Right renal pelvis (tissue), 4 donors: ENCODE measurements at regions not wholly inside any gene's neighbourhood (a gene's known extent, or its start where the extent isn't known, plus 50 kb on each side); places are given as distances from the start of the nearest gene placed in this dataset.

Experiments
- DNase-seq, 4 donors: peaks; one replicate each; pipeline ENCODE4 v3.0.0-alpha.2; 2013; ENCODE audit warnings: low read depth in 4 of 4, low spot score in 3 of 4, missing footprints in 1 of 4

DNA sequence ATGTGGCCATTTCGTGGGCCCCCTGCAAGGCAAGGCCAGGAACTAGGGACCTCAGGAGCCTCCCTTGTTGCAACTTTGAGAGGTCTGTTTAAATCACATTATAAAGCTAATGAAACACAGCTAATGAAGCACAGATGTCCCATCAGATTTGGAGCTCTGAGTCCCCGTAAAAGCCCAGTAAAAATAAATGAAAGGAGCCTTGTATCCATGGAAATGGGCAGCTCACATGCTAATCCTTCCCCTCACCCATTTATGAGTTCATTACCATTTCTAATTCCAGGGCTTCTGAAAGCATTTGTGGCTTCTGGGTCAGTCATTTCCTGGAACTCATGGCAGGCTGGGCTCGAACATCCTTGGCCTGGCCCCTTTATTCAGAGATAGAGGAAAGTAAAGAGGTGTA lies 274.8 kb downstream of the SS18 start:
- DNase-seq, result no peak

DNA sequence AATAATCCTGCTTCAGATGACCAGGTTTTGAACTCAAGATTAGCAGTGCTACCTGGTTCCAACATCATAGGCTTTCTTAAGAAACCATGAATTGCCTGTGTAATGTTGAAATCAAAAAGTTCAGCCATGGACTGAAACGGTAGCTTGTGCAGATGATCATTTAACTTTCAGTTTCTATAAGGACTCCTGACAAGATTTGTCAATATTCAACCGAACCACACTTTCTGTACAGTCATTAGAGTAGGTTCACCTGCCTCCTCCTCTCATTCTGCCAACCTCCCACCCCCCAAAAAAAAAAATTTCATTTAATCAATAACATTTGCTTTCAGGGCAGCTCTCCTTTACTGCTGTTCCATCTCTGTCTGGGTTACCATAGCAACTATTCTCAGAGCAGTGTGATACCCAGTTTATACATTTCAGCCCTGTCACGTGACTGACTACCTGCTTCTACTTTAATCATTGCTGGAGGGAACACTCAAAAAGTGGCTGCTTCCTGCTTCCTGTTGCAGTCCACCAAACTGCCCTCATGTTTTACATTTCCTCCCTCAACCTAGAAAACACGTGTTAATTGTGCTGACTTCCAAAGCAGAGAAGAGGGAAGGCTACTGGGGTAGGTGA lies 275.5 kb downstream of the SS18 start:
- no peak for DNase-seq

DNA sequence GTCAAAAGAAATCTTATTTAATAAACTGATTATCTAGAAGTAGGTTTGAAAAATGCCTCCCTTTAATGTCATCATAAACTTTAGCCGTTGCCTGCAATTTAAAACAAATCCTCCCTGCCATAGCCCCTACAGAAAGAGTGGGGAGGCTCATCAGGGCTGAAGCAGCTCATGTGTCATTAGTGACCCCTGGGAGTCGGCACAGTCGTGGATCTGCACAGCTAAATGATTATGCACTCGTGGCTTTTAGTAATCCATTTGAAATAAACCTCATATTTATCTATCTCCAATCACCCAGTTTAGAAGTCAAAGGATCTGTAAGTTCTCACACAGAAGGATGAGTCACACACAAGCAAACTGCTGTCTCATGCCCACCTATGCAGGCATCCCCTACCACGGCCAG lies 277.3 kb downstream of the SS18 start:
- no peak for DNase-seq

DNA sequence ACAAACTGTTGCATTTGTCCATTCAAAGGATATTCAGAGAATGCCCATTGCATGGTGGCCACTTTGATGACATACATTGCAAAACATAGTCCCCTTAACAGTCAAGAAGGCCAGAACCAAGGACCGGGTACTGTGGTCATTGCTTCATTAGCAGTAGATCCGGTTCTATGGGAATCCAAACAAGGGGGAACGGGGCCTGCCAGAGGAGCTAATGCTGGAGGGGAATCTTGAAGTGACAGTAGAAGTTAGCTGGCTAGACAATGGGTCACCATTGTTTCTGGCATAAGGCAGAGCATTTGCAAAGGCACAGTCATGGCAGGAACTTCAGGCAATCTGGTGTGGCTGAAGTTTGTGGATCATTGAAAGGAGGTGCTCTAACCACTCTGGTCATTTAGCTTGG lies 279.7 kb downstream of the SS18 start:
- DNase-seq, result no peak

DNA sequence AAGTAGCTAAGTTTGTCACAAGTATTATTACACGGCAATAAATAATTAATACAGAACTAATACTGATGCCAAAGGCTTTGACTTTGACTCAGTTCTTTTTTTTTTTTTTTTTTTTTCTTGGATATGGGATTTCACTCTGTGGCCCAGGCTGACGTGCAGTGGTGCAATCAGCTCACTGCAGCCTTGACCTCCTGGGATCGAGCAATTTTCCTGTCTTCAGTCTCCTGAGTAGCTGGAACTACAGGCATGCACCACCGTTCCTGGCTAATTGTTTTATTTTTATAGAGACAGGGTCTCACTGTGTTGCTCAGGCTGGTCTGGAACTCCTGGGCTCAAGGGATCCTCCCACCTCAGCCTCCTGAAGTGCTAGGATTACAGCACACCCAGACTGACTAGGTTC lies 284.5 kb downstream of the SS18 start:
- no peak for DNase-seq

DNA sequence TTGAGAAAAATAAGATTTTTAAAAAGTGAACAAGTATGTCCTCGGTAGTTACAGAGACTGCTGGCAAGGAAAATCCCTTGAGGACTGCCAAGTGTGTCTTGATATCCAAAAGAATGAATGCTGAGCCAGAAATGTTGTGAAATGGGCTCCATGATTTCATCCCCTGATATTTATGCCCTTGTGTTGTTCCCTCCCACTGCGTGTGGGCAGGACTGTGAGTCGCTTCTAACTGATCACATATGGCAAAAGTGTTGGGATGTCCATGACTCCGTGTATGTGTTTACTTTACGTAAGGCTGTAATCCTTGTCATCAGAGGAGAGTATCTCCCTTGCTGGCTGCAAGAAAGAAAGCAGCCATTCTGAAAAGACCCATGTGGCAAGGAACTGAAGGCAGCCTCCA lies 285.1 kb downstream of the SS18 start:
- no peak for DNase-seq

DNA sequence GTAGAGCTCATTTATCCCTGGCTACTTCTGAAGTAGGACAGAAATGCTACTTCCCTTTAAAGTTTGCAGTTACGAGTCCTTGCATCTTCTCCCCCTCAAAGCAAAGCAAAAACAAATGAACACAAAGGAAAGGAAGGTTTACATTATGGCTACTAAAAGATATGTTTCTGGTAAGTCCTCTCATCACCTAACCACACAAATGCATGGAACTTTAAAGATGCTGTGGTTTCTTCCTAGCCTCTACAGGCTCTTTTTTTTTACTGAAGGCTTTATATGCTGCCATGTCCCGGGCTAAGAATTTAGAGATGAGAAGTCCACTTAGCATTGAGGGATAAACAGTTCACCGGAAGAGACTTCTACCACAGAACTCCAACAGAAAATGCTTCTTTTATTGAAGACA lies 291.2 kb downstream of the SS18 start:
- DNase-seq, result no peak

DNA sequence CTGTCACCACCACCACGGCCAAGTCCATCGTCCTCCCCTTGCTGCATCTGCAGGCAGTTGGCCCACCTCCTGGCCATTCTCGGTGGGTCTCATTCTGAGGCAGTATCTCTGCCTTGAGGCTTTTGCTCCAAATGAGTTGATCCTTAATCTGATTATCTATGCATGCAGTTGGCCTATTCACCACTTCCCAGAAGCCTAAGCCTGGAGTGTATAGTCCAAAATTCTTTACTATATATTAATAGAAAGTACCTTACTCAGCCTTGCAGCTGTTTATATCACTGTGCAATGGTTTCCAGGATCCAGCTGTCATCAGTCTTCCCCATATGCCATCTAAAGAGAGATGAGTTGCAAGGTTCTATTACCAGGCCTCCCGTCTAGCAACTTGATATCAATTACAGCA lies 292.4 kb downstream of the SS18 start:
- DNase-seq, result no peak

DNA sequence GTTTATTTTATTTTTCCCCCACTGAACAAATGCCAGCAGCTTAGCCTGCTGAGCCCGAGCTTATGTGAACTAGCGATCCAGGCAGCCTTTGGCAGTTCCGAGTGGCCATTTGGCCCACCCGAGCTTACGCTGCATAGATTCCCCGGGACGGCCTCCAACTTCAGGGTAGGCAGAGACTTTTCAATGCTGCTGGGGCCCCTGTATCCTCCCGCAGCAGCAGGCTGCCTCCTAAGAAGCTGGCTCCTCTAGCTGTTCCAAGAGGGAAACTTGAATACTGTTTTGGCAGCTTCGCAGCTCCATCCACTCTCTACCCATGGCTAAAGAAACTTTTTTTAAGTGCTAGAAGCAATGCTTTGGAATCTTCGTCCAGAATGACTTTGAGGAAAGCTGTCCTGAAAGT lies 295.2 kb downstream of the SS18 start:
- no peak for DNase-seq

DNA sequence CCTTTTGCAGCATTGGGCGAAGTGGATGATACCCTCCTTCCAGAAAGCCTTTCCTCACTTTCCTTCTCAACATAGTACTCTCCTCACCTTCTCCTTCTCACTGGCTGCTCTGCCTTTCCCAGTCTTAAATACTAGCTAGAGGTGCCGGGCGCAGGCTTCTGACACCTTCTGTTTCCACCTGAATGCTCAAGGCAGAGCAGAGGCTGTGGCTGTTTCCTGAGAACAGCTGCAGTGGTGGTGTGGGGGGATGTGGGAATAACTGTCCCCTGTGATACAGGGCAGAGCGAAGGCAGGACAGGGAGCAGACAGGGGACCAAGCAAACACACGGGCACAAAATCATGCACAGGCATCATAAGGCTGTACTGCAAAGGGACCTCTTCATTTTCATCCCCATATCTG lies 303.1 kb downstream of the SS18 start:
- no peak for DNase-seq

DNA sequence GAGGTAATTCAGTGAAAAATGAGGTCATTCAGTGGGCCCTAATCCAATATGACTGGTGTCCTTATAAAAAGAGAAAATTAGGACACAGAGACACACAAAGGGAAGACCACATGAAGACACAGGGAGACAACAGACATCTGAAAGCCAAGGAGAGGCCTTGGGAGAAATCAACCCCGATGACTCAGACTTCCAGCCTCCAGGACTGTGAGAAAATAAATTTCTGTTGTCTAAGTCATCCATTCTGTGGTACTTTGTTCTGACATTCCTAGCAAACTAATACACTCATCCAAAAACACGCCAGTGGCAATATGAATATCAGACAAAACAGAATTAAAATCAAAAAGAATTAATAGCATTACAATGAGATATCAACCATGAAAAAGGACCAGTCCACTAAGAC lies 303.7 kb downstream of the SS18 start:
- no peak for DNase-seq

DNA sequence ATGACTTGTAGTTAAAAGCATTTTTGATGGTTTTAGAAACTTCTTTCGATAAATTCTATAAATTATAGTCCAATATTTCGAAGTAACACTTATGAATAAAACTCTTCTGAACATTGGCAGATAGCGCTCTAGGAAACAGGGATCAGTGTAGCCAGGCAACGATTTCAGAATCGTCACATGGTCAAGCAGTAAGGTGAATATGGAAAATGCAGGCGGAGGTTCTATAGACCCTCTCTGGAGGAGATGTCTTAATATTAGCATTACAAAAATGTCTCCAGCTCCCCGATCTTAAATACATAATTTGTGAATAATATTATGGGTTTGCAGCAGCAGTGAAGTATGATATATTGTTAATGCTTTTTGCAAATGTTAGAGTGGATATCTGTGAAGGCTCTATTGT lies 310.3 kb downstream of the SS18 start:
- DNase-seq, result no peak

DNA sequence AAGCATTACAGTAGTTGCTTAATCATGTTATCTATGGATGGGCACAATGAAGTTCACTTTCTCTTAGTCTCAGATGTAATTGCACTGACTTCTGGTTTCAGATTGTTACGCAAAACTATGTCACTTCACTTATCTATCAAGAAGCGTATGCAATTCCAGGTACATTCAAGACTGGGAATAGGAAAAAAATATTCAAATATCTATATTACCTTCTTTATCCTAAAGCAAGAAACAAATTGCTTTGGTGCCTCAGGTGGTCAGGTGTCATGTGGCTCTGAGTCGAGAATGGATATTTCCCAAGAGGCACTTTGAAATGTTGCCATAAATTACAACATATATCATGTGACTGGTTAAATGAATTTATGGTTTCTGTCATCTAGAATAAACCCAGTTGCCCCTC lies 318.6 kb downstream of the SS18 start:
- no peak for DNase-seq

DNA sequence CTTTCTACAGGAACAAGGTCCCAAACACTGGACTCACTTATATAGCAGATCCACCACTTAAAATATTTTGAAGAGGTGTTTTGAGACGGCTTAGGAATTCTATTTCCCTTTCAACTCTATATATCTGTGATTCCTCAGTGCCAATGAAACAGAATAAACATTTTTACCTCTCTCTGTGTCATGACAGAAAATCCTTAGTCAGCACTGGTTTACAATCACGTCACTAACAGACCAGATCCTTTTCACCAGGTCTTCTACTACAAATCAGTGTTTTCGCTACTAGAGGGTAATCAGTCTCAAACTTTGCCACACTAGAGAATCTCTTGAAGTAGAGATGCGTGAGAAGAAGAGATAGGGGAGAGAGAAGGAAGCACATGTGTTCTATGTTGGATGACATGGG lies 325.6 kb downstream of the SS18 start:
- DNase-seq, result no peak

DNA sequence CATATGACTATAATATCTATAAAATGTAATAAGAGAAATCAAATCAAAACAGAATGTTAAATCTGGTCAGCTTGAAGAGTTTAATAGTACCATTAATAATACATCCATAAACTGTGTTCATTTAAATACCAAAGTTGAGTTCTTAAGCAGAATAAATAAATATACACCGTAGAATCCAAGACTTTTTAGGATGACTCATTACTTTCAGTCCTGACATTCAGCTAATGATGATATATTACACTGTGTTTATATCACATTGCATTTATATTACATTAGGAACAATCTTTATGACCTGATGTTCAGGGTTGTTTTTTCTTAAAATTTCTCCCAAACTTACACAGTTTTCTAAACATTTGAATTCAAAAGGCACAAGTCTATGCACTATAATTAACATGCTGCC lies 331.3 kb downstream of the SS18 start:
- DNase-seq, result no peak

DNA sequence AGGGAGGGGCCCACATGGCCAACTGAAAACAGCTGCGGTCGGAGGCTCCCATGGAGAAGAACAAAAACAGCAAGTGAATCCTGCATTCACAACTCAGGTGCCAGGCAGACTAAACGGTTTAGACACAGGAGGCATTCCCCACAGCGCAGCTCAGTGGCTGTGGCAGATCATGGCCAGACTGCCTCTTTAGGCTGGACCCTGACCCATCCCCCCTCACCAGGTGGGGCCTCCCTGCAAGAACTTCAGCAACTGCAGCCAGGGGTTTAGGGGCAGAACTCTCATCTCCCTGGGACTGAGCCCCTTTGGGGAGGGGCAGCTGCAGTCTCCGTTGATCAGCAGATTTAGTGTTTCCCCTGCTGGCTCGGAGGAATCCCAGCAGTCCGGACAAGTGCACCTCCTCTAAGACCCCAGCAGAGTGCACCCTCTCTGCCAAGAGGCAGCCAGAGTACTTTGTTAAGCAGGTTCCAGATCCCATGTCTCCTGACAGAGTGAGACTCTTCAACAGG lies 346.7 kb downstream of the SS18 start:
- no peak for DNase-seq

DNA sequence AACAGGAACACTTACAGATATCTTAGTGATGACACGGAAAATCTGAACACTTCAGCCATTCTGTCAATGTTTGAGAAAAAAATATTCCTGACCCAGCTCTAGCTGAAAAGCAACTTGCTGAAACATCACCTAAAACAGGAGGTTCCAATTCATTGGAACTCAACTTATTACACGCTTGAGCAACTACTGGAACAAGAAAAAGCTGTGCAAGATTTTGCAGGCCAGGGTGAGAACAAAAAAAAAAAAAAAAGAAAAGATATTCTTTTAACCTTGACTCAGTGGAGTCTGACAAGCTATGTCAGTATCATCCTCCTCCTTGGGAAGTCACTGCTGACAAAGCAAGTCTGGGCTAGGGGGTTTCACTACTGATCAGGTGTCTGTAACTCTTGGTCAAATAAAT lies 351.0 kb downstream of the SS18 start:
- DNase-seq, result no peak

DNA sequence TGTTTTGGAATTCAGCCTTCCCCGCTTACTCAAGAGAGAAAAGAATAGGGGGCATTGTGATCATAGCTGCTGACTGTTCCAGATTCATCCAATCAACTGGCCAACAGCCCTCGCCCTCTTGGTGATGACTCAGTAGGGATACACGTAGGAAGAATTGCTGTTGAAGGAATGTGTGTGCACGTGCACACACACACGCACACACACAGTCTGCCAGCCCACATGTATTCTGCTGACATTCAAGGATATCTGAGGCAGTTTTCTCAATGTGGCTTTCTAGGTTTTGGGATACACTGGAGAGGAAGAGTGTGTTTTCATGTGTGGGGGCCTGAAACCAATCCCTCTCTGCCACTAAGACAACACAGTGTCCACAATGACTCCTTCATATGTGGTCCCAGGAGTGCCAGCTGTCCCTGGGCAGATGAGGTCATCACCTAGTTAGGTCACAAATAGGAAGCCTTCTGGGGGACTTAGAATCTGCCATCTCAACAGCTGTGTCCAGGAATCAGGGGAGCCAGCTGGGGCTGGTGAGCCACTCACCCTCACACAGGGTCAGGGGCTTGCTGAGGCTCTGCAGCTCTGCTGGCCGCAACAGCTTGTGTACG lies 352.6 kb downstream of the SS18 start:
- DNase-seq, result no peak

DNA sequence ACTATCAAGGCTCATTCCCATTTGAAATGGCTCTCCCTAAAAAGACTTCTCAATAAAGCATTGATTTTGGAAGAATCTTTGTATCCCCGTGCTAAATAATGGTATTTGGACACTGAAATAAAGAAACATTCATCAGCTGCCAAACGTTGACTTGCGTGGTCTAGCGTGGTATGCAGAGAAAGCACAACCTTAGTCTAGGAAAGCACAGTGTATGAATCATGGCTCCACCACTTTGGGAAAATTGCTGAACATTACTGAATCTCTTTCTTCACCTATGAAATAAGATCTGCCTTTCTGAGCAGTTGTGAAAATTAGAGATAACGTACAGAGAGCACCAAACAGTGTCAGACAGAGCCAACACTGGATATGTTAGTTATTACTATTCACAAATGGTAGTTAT lies 353.9 kb downstream of the SS18 start:
- DNase-seq, result no peak

DNA sequence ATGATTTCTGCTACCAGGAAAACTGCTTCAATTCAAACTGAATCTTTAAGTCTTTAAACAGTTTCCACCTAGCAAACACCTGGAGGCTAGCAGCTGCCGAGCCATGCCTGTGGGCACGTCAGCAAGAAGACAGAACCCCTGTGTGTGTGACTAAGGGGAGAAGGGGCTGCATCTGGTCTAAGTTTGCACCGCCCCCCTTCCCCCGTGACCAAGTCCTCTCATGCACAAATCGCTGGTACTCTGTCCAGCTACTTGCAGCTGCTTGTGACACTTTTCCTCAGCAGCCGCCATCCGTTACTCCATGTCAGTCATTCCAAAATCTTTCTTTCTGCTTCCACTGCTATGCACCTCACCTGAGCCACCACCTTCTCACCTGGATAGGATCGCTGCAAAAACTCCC lies 355.0 kb downstream of the SS18 start:
- DNase-seq, result no peak

DNA sequence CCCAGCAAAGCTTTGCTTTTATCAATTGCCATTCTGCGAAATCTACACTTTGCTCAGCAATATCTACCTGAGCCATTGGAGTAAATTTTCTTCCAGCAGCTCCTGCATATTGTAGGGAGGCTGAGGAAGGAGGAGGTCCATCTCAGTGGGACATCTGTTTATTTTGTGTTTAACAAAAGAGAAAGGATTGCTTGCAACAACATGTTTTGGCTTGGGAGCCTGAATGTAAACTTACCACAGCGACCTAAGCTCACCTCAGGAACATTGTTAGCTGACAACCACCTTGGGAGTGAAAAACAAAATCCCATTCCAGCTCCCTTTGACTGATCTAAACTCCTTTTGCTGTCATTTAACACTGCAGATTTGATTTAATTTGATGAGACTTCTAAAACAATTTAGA lies 356.1 kb downstream of the SS18 start:
- DNase-seq, result no peak

DNA sequence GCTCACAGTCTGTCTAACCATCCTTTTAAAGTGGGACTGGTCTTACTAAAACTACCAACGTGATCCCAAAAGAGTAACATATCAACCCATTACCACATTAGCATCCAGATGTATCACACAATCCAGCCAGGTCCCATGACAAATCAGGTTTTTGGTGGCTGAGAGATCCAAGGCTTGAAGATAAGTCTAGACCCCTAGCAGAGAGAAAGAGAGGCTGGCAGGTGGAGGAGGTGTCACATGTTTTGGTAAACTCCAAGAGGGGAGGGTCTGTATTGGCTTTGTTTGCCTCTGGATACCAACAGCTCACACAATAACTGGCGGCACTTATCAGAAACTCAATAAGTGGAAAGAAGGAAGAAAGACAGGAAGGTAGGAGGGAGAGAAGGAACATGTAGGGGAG lies 357.6 kb downstream of the SS18 start:
- DNase-seq, result no peak

DNA sequence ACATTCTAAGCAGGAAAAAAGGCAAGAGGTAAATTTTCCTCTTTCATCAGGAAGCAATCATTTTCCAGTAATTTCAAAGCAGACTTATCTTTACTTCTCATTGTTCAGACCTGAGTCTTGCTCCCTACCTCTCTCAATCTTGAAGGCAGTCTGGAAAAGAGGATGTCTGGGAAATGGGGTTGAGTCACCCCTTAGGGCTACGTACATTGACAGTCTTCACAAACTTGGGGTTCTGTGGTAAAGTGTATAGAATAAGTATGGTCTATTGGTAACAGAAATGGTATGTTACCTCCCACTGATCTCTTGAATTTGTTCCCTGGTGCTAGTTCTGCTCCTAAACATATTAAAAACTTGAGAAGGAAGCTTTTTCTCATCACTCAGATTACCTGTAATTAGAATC lies 361.3 kb downstream of the SS18 start:
- DNase-seq, result no peak
